ENCODE measurements at regions not wholly inside any gene's neighbourhood (a gene's known extent, or its start where the extent isn't known, plus 50 kb on each side); places are given as distances from the start of the nearest gene placed in this dataset.

- no peak overlapping the region; the same call in 1 of the 2 replicates for H3K14ac ChIP-seq (ENCODE audit: insufficient read depth, low read length)
- H2BK5ac ChIP-seq (ENCODE audit: insufficient read length, low read length): no peak overlapping the region
- no peaks in the 10 kb centered on the region for H3K23me2 ChIP-seq (ENCODE audit: insufficient read length, low read depth, low read length, poor library complexity, severe bottlenecking)
- H3K79me1 ChIP-seq (ENCODE audit: insufficient read depth, low read depth, low read length, poor library complexity, severe bottlenecking): no peaks in the 10 kb centered on the region
- TF ChIP-seq CTCF (conservative IDR thresholded peaks at IDR 0.05): no peak
- H3K9me3 ChIP-seq (ENCODE audit: control insufficient read depth, low read depth, low read length): no peaks in the 10 kb centered on the region
- no peak overlapping the region for H3K4me2 ChIP-seq (ENCODE audit: insufficient read depth, insufficient read length, low read length)
- no peak overlapping the region for H3T11ph ChIP-seq (ENCODE audit: low read length)
- no peak overlapping the region for H2AK5ac ChIP-seq (ENCODE audit: insufficient read length, low read length)
- no peak overlapping the region for H2BK15ac ChIP-seq (ENCODE audit: low read depth, low read length)
- no peak overlapping the region for H3K18ac ChIP-seq (ENCODE audit: insufficient read length, low read depth, low read length)
- no peaks in the 10 kb centered on the region; a peak in 3 of 5 replicates for H3K9me3 Mint-ChIP-seq
- no peak overlapping the region for H3K4me3 Mint-ChIP-seq
- no peak overlapping the region for H3K27ac ChIP-seq (ENCODE audit: insufficient read length, low read depth, low read length)
- H3K23ac ChIP-seq (ENCODE audit: insufficient read length, low read depth, low read length): no peak overlapping the region
- no peaks in the 10 kb centered on the region for H3K79me2 ChIP-seq (ENCODE audit: insufficient read depth, low read length)
- no peak overlapping the region for H2BK120ac ChIP-seq (ENCODE audit: low read depth, low read length, poor library complexity, severe bottlenecking)
- no peak overlapping the region for H4K91ac ChIP-seq (ENCODE audit: insufficient read length, low read depth, low read length)
- H2BK20ac ChIP-seq (ENCODE audit: low read depth, low read length, poor library complexity, severe bottlenecking): no peak overlapping the region
- no peak overlapping the region for H3K9ac ChIP-seq (ENCODE audit: extremely low read depth, insufficient read length, low read length)
- H4K5ac ChIP-seq (ENCODE audit: insufficient read length, low read depth, low read length): no peak overlapping the region
- DNase-seq: no peak
- no peak overlapping the region for H3K56ac ChIP-seq (ENCODE audit: insufficient read length, low read depth, low read length)
- H3K36me3 Mint-ChIP-seq (ENCODE audit: insufficient read depth in 1 of 3, low read depth in 3 of 3): peaks cover 0 to 10% (median 0%) of the 10 kb centered on the region in 3 experiments; a peak in 2 of 7 replicates
- H2AFZ ChIP-seq (ENCODE audit: low read length): no peak overlapping the region
- H4K8ac ChIP-seq (replicated peaks; ENCODE audit: insufficient read length, low read depth, low read length): no peak overlapping the region
- H3K27me3 ChIP-seq (ENCODE audit: insufficient read depth, low read length): no peaks in the 10 kb centered on the region
- H3K27me3 Mint-ChIP-seq (ENCODE audit: low read depth): no peaks in the 10 kb centered on the region
- no peak overlapping the region for H3K4ac ChIP-seq (ENCODE audit: low read depth, low read length)
- no peaks in the 10 kb centered on the region for H4K20me1 ChIP-seq (ENCODE audit: control insufficient read depth, insufficient read depth, insufficient read length)
- peaks cover 15 to 19% of the 10 kb centered on the region in 2 experiments for H3K4me1 Mint-ChIP-seq
- H2BK12ac ChIP-seq (ENCODE audit: insufficient read length, low read depth, low read length): no peak overlapping the region
- H3K4me1 ChIP-seq (ENCODE audit: insufficient read depth, low read length): no peaks in the 10 kb centered on the region
- peak overlapping the region in 1 of 3 experiments; percentile 52; a peak in 1 of 7 replicates for H3K27ac Mint-ChIP-seq
Measured at GRCh38 chr9:108374626-108375025, 481.2 kb downstream of the ACTL7B start.
